ENCODE measurements at regions not wholly inside any gene's neighbourhood (a gene's known extent, or its start where the extent isn't known, plus 50 kb on each side); places are given as distances from the start of the nearest gene placed in this dataset.

GRCh38 chr6:145020543-145020942, 714.8 kb downstream of the EPM2A start:
- H3K4me1 ChIP-seq (ENCODE audit: control insufficient read depth in 2 of 2, insufficient read depth in 2 of 2, low read length in 2 of 2), result no peaks in the 10 kb centered on the region
- H3K4me3 ChIP-seq (ENCODE audit: low read length in 2 of 2), result no peak overlapping the region
- H3K9me3 ChIP-seq (ENCODE audit: control insufficient read depth in 2 of 2, low read length in 2 of 2), result no peaks in the 10 kb centered on the region
- H3K27ac ChIP-seq (ENCODE audit: low read depth in 2 of 2, low read length in 2 of 2), result no peak overlapping the region
- H3K9ac ChIP-seq (ENCODE audit: low read depth in 1 of 2, low read length in 2 of 2), result no peak overlapping the region
- H3K27me3 ChIP-seq (ENCODE audit: control insufficient read depth in 2 of 2, insufficient read depth in 2 of 2, low read length in 2 of 2), result no peaks in the 10 kb centered on the region
- no peaks in the 10 kb centered on the region for H3K36me3 ChIP-seq (ENCODE audit: control insufficient read depth in 2 of 2, insufficient read depth in 2 of 2, low read length in 2 of 2)

GRCh38 chr6:145022199-145022796, 713.0 kb downstream of the EPM2A start:
- H3K9ac ChIP-seq (ENCODE audit: low read depth in 1 of 2, low read length in 2 of 2), result no peak overlapping the region
- no peaks in the 10 kb centered on the region for H3K9me3 ChIP-seq (ENCODE audit: control insufficient read depth in 2 of 2, low read length in 2 of 2)
- H3K4me3 ChIP-seq (ENCODE audit: low read length in 2 of 2), result no peak overlapping the region
- no peaks in the 10 kb centered on the region for H3K36me3 ChIP-seq (ENCODE audit: control insufficient read depth in 2 of 2, insufficient read depth in 2 of 2, low read length in 2 of 2)
- no peaks in the 10 kb centered on the region for H3K27me3 ChIP-seq (ENCODE audit: control insufficient read depth in 2 of 2, insufficient read depth in 2 of 2, low read length in 2 of 2)
- H3K4me1 ChIP-seq (ENCODE audit: control insufficient read depth in 2 of 2, insufficient read depth in 2 of 2, low read length in 2 of 2), result no peaks in the 10 kb centered on the region
- no peak overlapping the region for H3K27ac ChIP-seq (ENCODE audit: low read depth in 2 of 2, low read length in 2 of 2)

- Histone ChIP-seq H3K9me3 (ENCODE audit: control insufficient read depth in 2 of 2, low read length in 2 of 2) (no peaks in the 10 kb centered on the region), H3K36me3 (ENCODE audit: control insufficient read depth in 2 of 2, insufficient read depth in 2 of 2, low read length in 2 of 2) (no peaks in the 10 kb centered on the region), H3K9ac (ENCODE audit: low read depth in 1 of 2, low read length in 2 of 2) (no peak overlapping the region), H3K4me3 (ENCODE audit: low read length in 2 of 2) (no peak overlapping the region), H3K27ac (ENCODE audit: low read depth in 2 of 2, low read length in 2 of 2) (no peak overlapping the region), H3K4me1 (ENCODE audit: control insufficient read depth in 2 of 2, insufficient read depth in 2 of 2, low read length in 2 of 2) (no peaks in the 10 kb centered on the region), H3K27me3 (ENCODE audit: control insufficient read depth in 2 of 2, insufficient read depth in 2 of 2, low read length in 2 of 2) (no peaks in the 10 kb centered on the region)
These were observed 712.1 kb downstream of the EPM2A start for GRCh38 chr6:145023116-145023726.

- H3K4me1 ChIP-seq (ENCODE audit: control insufficient read depth in 2 of 2, insufficient read depth in 2 of 2, low read length in 2 of 2), result no peaks in the 10 kb centered on the region
- H3K4me3 ChIP-seq (ENCODE audit: low read length in 2 of 2), result no peak overlapping the region
- no peak overlapping the region for H3K9ac ChIP-seq (ENCODE audit: low read depth in 1 of 2, low read length in 2 of 2)
- H3K36me3 ChIP-seq (ENCODE audit: control insufficient read depth in 2 of 2, insufficient read depth in 2 of 2, low read length in 2 of 2), result no peaks in the 10 kb centered on the region
- H3K9me3 ChIP-seq (ENCODE audit: control insufficient read depth in 2 of 2, low read length in 2 of 2), result no peaks in the 10 kb centered on the region
- no peak overlapping the region for H3K27ac ChIP-seq (ENCODE audit: low read depth in 2 of 2, low read length in 2 of 2)
- no peaks in the 10 kb centered on the region for H3K27me3 ChIP-seq (ENCODE audit: control insufficient read depth in 2 of 2, insufficient read depth in 2 of 2, low read length in 2 of 2)
These were observed 709.8 kb downstream of the EPM2A start for GRCh38 chr6:145025488-145025887.

- Histone ChIP-seq H3K9me3 (ENCODE audit: control insufficient read depth in 2 of 2, low read length in 2 of 2) (no peaks in the 10 kb centered on the region), H3K27ac (ENCODE audit: low read depth in 2 of 2, low read length in 2 of 2) (no peak overlapping the region), H3K4me3 (ENCODE audit: low read length in 2 of 2) (no peak overlapping the region), H3K9ac (ENCODE audit: low read depth in 1 of 2, low read length in 2 of 2) (no peak overlapping the region), H3K4me1 (ENCODE audit: control insufficient read depth in 2 of 2, insufficient read depth in 2 of 2, low read length in 2 of 2) (no peaks in the 10 kb centered on the region), H3K27me3 (ENCODE audit: control insufficient read depth in 2 of 2, insufficient read depth in 2 of 2, low read length in 2 of 2) (no peaks in the 10 kb centered on the region), H3K36me3 (ENCODE audit: control insufficient read depth in 2 of 2, insufficient read depth in 2 of 2, low read length in 2 of 2) (no peaks in the 10 kb centered on the region)
These were observed 709.0 kb downstream of the EPM2A start for GRCh38 chr6:145026267-145026679.

- no peaks in the 10 kb centered on the region for H3K4me1 ChIP-seq (ENCODE audit: control insufficient read depth in 2 of 2, insufficient read depth in 2 of 2, low read length in 2 of 2)
- no peaks in the 10 kb centered on the region for H3K9me3 ChIP-seq (ENCODE audit: control insufficient read depth in 2 of 2, low read length in 2 of 2)
- H3K27ac ChIP-seq (ENCODE audit: low read depth in 2 of 2, low read length in 2 of 2), result no peak overlapping the region
- no peak overlapping the region for H3K4me3 ChIP-seq (ENCODE audit: low read length in 2 of 2)
- H3K9ac ChIP-seq (ENCODE audit: low read depth in 1 of 2, low read length in 2 of 2), result no peak overlapping the region
- no peaks in the 10 kb centered on the region for H3K36me3 ChIP-seq (ENCODE audit: control insufficient read depth in 2 of 2, insufficient read depth in 2 of 2, low read length in 2 of 2)
- H3K27me3 ChIP-seq (ENCODE audit: control insufficient read depth in 2 of 2, insufficient read depth in 2 of 2, low read length in 2 of 2), result no peaks in the 10 kb centered on the region
These were observed 707.0 kb downstream of the EPM2A start for GRCh38 chr6:145028144-145028818.

- H3K27ac ChIP-seq (ENCODE audit: low read depth in 2 of 2, low read length in 2 of 2), result no peak overlapping the region
These were observed 704.3 kb downstream of the EPM2A start for GRCh38 chr6:145031001-145031400.

GRCh38 chr6:145031962-145032361, 703.4 kb downstream of the EPM2A start:
- H3K27me3 ChIP-seq (ENCODE audit: control insufficient read depth in 2 of 2, insufficient read depth in 2 of 2, low read length in 2 of 2), result no peaks in the 10 kb centered on the region
- no peaks in the 10 kb centered on the region for H3K4me1 ChIP-seq (ENCODE audit: control insufficient read depth in 2 of 2, insufficient read depth in 2 of 2, low read length in 2 of 2)
- no peaks in the 10 kb centered on the region for H3K36me3 ChIP-seq (ENCODE audit: control insufficient read depth in 2 of 2, insufficient read depth in 2 of 2, low read length in 2 of 2)
- H3K9me3 ChIP-seq (ENCODE audit: control insufficient read depth in 2 of 2, low read length in 2 of 2), result no peaks in the 10 kb centered on the region
- no peak overlapping the region for H3K27ac ChIP-seq (ENCODE audit: low read depth in 2 of 2, low read length in 2 of 2)
- H3K9ac ChIP-seq (ENCODE audit: low read depth in 1 of 2, low read length in 2 of 2), result no peak overlapping the region
- no peak overlapping the region for H3K4me3 ChIP-seq (ENCODE audit: low read length in 2 of 2)

More at GRCh38 chr6:145031001-145031400, 704.3 kb downstream of the EPM2A start:
- H3K9me3 ChIP-seq (ENCODE audit: control insufficient read depth in 2 of 2, low read length in 2 of 2), result no peaks in the 10 kb centered on the region
- no peaks in the 10 kb centered on the region for H3K4me1 ChIP-seq (ENCODE audit: control insufficient read depth in 2 of 2, insufficient read depth in 2 of 2, low read length in 2 of 2)
- no peak overlapping the region for H3K4me3 ChIP-seq (ENCODE audit: low read length in 2 of 2)
- no peak overlapping the region for H3K9ac ChIP-seq (ENCODE audit: low read depth in 1 of 2, low read length in 2 of 2)
- H3K27me3 ChIP-seq (ENCODE audit: control insufficient read depth in 2 of 2, insufficient read depth in 2 of 2, low read length in 2 of 2), result no peaks in the 10 kb centered on the region
- no peaks in the 10 kb centered on the region for H3K36me3 ChIP-seq (ENCODE audit: control insufficient read depth in 2 of 2, insufficient read depth in 2 of 2, low read length in 2 of 2)

- Histone ChIP-seq H3K9me3 (ENCODE audit: control insufficient read depth in 2 of 2, low read length in 2 of 2) (no peaks in the 10 kb centered on the region), H3K27ac (ENCODE audit: low read depth in 2 of 2, low read length in 2 of 2) (no peak overlapping the region), H3K36me3 (ENCODE audit: control insufficient read depth in 2 of 2, insufficient read depth in 2 of 2, low read length in 2 of 2) (no peaks in the 10 kb centered on the region), H3K4me1 (ENCODE audit: control insufficient read depth in 2 of 2, insufficient read depth in 2 of 2, low read length in 2 of 2) (no peaks in the 10 kb centered on the region), H3K9ac (ENCODE audit: low read depth in 1 of 2, low read length in 2 of 2) (no peak overlapping the region), H3K4me3 (ENCODE audit: low read length in 2 of 2) (no peak overlapping the region), H3K27me3 (ENCODE audit: control insufficient read depth in 2 of 2, insufficient read depth in 2 of 2, low read length in 2 of 2) (no peaks in the 10 kb centered on the region)
These were observed 702.7 kb downstream of the EPM2A start for GRCh38 chr6:145032562-145033145.

GRCh38 chr6:145034664-145035063, 700.7 kb downstream of the EPM2A start:
- no peak overlapping the region for H3K27ac ChIP-seq (ENCODE audit: low read depth in 2 of 2, low read length in 2 of 2)
- no peaks in the 10 kb centered on the region for H3K9me3 ChIP-seq (ENCODE audit: control insufficient read depth in 2 of 2, low read length in 2 of 2)
- H3K27me3 ChIP-seq (ENCODE audit: control insufficient read depth in 2 of 2, insufficient read depth in 2 of 2, low read length in 2 of 2), result no peaks in the 10 kb centered on the region
- no peak overlapping the region for H3K4me3 ChIP-seq (ENCODE audit: low read length in 2 of 2)
- no peaks in the 10 kb centered on the region for H3K4me1 ChIP-seq (ENCODE audit: control insufficient read depth in 2 of 2, insufficient read depth in 2 of 2, low read length in 2 of 2)
- H3K36me3 ChIP-seq (ENCODE audit: control insufficient read depth in 2 of 2, insufficient read depth in 2 of 2, low read length in 2 of 2), result no peaks in the 10 kb centered on the region
- H3K9ac ChIP-seq (ENCODE audit: low read depth in 1 of 2, low read length in 2 of 2), result no peak overlapping the region

Data from mucosa of rectum (tissue), 2 donors.